GM23338 (cell line): ENCODE measurements at regions not wholly inside any gene's neighbourhood (a gene's known extent, or its start where the extent isn't known, plus 50 kb on each side); places are given as distances from the start of the nearest gene placed in this dataset.

Experiments used
- ATAC-seq: fragments of 200-7000 bp; cut with Tn5 transposase; 3 replicates; pipeline ENCODE4 v1.9.1; 2020
- DNase-seq: peaks from one replicate; pipeline ENCODE4 v3.0.0-alpha.2; 2015; ENCODE audit warnings: low spot score
- H2AFZ ChIP-seq: fragments of 200-600 bp; sonication (generic); 2 replicates; pipeline ENCODE4 v1.8.0; 2016; ENCODE audit warnings: antibody characterized with exemption, mild to moderate bottlenecking, moderate library complexity
- H3F3A ChIP-seq: fragments of 200-600 bp; sonication (generic); replicated peaks from 2 replicates; pipeline ENCODE4 v1.8.0; 2017; ENCODE audit warnings: antibody characterized with exemption, mixed run types, low read depth
- H3K27ac ChIP-seq: fragments of 200-600 bp; sonication (generic); 2 replicates; pipeline ENCODE4 v1.6.1; 2016; ENCODE audit warnings: low read depth
- H3K27me3 ChIP-seq: fragments of 200-600 bp; sonication (generic); 2 replicates; pipeline ENCODE4 v1.8.0; 2016; ENCODE audit warnings: mild to moderate bottlenecking, mixed run types, moderate library complexity; ENCODE audit not compliant: insufficient read depth
- H3K36me3 ChIP-seq: fragments of 200-600 bp; sonication (generic); 2 replicates; pipeline ENCODE4 v1.8.0; 2016; ENCODE audit warnings: mild to moderate bottlenecking; ENCODE audit not compliant: insufficient read depth
- H3K4me1 ChIP-seq: fragments of 200-600 bp; sonication (generic); 2 replicates; pipeline ENCODE4 v1.8.0; 2016; ENCODE audit warnings: mild to moderate bottlenecking, moderate library complexity; ENCODE audit not compliant: insufficient read depth
- H3K4me2 ChIP-seq: fragments of 200-600 bp; sonication (generic); 2 replicates; pipeline ENCODE4 v1.7.1; 2017; ENCODE audit warnings: mixed run types
- H3K4me3 ChIP-seq: fragments of 200-600 bp; sonication (generic); 2 replicates; pipeline ENCODE4 v1.6.1; 2016; ENCODE audit warnings: mixed run types
- H3K79me2 ChIP-seq: fragments of 200-600 bp; sonication (generic); replicated peaks from 2 replicates; pipeline ENCODE4 v1.8.0; 2017; ENCODE audit warnings: mild to moderate bottlenecking; ENCODE audit not compliant: insufficient read depth
- H3K9me2 ChIP-seq: fragments of 200-600 bp; sonication (generic); 2 replicates; pipeline ENCODE4 v1.8.0; 2017; ENCODE audit not compliant: insufficient read depth
- H4K20me1 ChIP-seq: fragments of 200-600 bp; sonication (generic); replicated peaks from 2 replicates; pipeline ENCODE4 v1.8.0; 2017; ENCODE audit warnings: mild to moderate bottlenecking; ENCODE audit not compliant: insufficient read depth
- H3K27ac Mint-ChIP-seq: 2 replicates; pipeline ENCODE4 v1.8.0; 2020; ENCODE audit warnings: inconsistent platforms, mild to moderate bottlenecking, moderate library complexity, mixed read lengths
- H3K27me3 Mint-ChIP-seq: 3 replicates; pipeline ENCODE4 v1.8.0; 2022; ENCODE audit warnings: low read depth, mild to moderate bottlenecking, moderate library complexity, mixed read lengths, inconsistent platforms; ENCODE audit not compliant: insufficient read depth, poor library complexity
- H3K36me3 Mint-ChIP-seq: 3 replicates; pipeline ENCODE4 v1.8.0; 2021; ENCODE audit warnings: low read depth, mild to moderate bottlenecking, inconsistent platforms, moderate library complexity, mixed read lengths
- H3K4me1 Mint-ChIP-seq: 3 replicates; pipeline ENCODE4 v1.8.0; 2020; ENCODE audit warnings: mild to moderate bottlenecking, inconsistent platforms, mixed read lengths
- H3K4me3 Mint-ChIP-seq: 3 replicates; pipeline ENCODE4 v1.8.0; 2021; ENCODE audit warnings: moderate library complexity, mild to moderate bottlenecking, inconsistent platforms, mixed read lengths
- H3K9me3 Mint-ChIP-seq: 3 replicates; pipeline ENCODE4 v1.8.0; 2020; ENCODE audit warnings: moderate library complexity, mild to moderate bottlenecking, inconsistent platforms, mixed read lengths
- CREB1 ChIP-seq: fragments of 250-450 bp; sonication (Bioruptor Pico); IDR thresholded peaks from 2 replicates; pipeline ENCODE4 v1.5.0; 2020; ENCODE audit warnings: low read depth, mild to moderate bottlenecking, moderate library complexity
- EZH2phosphoT487 ChIP-seq: fragments of 200-600 bp; sonication (generic); IDR thresholded peaks from one replicate; pipeline ENCODE4 v1.8.1; 2018; ENCODE audit warnings: antibody characterized with exemption; ENCODE audit not compliant: unreplicated experiment
- JUNB ChIP-seq: IDR thresholded peaks from one replicate; pipeline ENCODE4 v1.6.1; 2016; ENCODE audit warnings: antibody characterized with exemption; ENCODE audit not compliant: unreplicated experiment
- NANOG ChIP-seq: IDR thresholded peaks from 2 replicates; pipeline ENCODE4 v1.6.1; 2016; ENCODE audit warnings: antibody characterized with exemption, borderline replicate concordance
- STAT1 ChIP-seq: IDR thresholded peaks from one replicate; pipeline ENCODE4 v1.6.1; 2016; ENCODE audit warnings: antibody characterized with exemption; ENCODE audit not compliant: unreplicated experiment
- ZNF114 ChIP-seq: fragments of 250-450 bp; sonication (Bioruptor Pico); IDR thresholded peaks from 2 replicates; pipeline ENCODE4 v1.5.0; 2020; ENCODE audit warnings: mild to moderate bottlenecking, moderate library complexity
- TF ChIP-seq, protein P1 (sequence below): fragments of 250-450 bp; sonication (Bioruptor Pico); IDR thresholded peaks from 2 replicates; pipeline ENCODE4 v1.5.0; 2020; ENCODE audit warnings: mild to moderate bottlenecking, moderate library complexity
- TF ChIP-seq, protein P2 (sequence below): IDR thresholded peaks from 2 replicates; pipeline ENCODE4 v1.6.1; 2016; ENCODE audit warnings: antibody characterized with exemption

DNA sequence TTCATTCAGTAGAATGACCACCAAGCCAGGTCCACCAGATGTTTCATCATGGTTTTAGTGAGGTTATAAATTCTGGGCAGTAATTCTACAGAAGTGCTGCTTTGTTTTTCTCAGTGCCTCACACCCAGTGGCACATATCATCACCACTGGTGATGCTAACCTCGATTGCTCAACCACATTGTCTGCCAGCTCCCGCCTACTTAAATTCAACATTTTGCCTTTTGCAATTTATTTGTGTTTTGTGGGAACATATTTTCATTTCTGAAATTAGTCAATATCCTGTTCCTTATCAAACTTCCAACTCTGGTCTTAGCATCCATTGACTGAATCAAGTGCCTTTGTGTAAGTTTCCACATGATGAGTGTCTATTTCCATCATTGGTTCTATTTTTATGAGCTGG lies 62.3 kb upstream of the TMEM178A start (continued):
- TF ChIP-seq, protein P1, sequence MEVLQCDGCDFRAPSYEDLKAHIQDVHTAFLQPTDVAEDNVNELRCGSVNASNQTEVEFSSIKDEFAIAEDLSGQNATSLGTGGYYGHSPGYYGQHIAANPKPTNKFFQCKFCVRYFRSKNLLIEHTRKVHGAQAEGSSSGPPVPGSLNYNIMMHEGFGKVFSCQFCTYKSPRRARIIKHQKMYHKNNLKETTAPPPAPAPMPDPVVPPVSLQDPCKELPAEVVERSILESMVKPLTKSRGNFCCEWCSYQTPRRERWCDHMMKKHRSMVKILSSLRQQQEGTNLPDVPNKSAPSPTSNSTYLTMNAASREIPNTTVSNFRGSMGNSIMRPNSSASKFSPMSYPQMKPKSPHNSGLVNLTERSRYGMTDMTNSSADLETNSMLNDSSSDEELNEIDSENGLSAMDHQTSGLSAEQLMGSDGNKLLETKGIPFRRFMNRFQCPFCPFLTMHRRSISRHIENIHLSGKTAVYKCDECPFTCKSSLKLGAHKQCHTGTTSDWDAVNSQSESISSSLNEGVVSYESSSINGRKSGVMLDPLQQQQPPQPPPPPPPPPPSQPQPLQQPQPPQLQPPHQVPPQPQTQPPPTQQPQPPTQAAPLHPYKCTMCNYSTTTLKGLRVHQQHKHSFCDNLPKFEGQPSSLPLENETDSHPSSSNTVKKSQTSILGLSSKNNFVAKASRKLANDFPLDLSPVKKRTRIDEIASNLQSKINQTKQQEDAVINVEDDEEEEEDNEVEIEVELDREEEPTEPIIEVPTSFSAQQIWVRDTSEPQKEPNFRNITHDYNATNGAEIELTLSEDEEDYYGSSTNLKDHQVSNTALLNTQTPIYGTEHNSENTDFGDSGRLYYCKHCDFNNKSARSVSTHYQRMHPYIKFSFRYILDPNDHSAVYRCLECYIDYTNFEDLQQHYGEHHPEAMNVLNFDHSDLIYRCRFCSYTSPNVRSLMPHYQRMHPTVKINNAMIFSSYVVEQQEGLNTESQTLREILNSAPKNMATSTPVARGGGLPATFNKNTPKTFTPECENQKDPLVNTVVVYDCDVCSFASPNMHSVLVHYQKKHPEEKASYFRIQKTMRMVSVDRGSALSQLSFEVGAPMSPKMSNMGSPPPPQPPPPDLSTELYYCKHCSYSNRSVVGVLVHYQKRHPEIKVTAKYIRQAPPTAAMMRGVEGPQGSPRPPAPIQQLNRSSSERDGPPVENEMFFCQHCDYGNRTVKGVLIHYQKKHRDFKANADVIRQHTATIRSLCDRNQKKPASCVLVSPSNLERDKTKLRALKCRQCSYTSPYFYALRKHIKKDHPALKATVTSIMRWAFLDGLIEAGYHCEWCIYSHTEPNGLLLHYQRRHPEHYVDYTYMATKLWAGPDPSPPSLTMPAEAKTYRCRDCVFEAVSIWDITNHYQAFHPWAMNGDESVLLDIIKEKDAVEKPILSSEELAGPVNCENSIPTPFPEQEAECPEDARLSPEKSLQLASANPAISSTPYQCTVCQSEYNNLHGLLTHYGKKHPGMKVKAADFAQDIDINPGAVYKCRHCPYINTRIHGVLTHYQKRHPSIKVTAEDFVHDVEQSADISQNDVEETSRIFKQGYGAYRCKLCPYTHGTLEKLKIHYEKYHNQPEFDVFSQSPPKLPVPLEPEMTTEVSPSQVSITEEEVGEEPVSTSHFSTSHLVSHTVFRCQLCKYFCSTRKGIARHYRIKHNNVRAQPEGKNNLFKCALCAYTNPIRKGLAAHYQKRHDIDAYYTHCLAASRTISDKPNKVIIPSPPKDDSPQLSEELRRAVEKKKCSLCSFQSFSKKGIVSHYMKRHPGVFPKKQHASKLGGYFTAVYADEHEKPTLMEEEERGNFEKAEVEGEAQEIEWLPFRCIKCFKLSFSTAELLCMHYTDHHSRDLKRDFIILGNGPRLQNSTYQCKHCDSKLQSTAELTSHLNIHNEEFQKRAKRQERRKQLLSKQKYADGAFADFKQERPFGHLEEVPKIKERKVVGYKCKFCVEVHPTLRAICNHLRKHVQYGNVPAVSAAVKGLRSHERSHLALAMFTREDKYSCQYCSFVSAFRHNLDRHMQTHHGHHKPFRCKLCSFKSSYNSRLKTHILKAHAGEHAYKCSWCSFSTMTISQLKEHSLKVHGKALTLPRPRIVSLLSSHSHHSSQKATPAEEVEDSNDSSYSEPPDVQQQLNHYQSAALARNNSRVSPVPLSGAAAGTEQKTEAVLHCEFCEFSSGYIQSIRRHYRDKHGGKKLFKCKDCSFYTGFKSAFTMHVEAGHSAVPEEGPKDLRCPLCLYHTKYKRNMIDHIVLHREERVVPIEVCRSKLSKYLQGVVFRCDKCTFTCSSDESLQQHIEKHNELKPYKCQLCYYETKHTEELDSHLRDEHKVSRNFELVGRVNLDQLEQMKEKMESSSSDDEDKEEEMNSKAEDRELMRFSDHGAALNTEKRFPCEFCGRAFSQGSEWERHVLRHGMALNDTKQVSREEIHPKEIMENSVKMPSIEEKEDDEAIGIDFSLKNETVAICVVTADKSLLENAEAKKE (CRISPR knock-in tag) = no peak
- TF ChIP-seq EZH2phosphoT487 (no peak), NANOG (no peak), CREB1 (CRISPR knock-in tag) (no peak), JUNB (no peak), ZNF114 (CRISPR knock-in tag) (no peak), STAT1 (no peak)
- TF ChIP-seq, protein P2, sequence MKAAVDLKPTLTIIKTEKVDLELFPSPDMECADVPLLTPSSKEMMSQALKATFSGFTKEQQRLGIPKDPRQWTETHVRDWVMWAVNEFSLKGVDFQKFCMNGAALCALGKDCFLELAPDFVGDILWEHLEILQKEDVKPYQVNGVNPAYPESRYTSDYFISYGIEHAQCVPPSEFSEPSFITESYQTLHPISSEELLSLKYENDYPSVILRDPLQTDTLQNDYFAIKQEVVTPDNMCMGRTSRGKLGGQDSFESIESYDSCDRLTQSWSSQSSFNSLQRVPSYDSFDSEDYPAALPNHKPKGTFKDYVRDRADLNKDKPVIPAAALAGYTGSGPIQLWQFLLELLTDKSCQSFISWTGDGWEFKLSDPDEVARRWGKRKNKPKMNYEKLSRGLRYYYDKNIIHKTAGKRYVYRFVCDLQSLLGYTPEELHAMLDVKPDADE = no peak

DNA sequence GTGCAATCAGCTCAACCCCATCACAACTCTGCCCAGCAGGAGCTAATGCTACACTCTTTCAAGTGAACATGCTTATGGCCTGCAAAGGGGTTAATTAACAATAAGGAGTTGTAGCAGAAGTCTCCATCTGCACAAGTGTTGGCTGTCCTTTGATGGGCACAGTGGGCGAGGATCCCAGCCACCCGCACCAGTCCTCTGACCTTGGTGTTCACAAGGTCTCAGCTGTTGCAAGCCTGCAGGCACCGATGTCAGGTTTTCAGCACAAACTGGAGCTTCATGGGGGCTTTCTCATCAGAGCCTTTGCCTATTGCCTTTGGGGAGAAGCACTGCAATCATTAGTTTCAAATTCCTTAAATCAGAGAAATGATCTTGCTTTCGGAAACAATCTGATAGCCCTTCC lies 60.9 kb upstream of the TMEM178A start:
- peaks cover 15% of the 10 kb centered on the region for H3K4me1 ChIP-seq
- no peaks in the 10 kb centered on the region for H4K20me1 ChIP-seq
- H3K79me2 ChIP-seq = no peaks in the 10 kb centered on the region
- no peaks in the 10 kb centered on the region for H3K36me3 ChIP-seq
- H3K27me3 Mint-ChIP-seq = peaks cover 1% of the 10 kb centered on the region
- no peaks in the 10 kb centered on the region for H3K9me3 Mint-ChIP-seq
- no peak overlapping the region for H3K4me3 ChIP-seq
- no peaks in the 10 kb centered on the region for H3K36me3 Mint-ChIP-seq
- peaks cover 16% of the 10 kb centered on the region for H3K4me1 Mint-ChIP-seq
- no peaks in the 10 kb centered on the region for H3K9me2 ChIP-seq
- ATAC-seq (no peak), DNase-seq (no peak)
- H3K27ac ChIP-seq = no peak overlapping the region
- no peak overlapping the region for H3K4me3 Mint-ChIP-seq
- H2AFZ ChIP-seq = no peak overlapping the region
- no peak for TF ChIP-seq STAT1
- no peaks in the 10 kb centered on the region for H3F3A ChIP-seq
- H3K27ac Mint-ChIP-seq = no peak overlapping the region
- H3K27me3 ChIP-seq = no peaks in the 10 kb centered on the region
- H3K4me2 ChIP-seq = no peak overlapping the region
